Cardiac muscle cell (in vitro differentiated cells and primary cell): ENCODE measurements at regions not wholly inside any gene's neighbourhood (a gene's known extent, or its start where the extent isn't known, plus 50 kb on each side); places are given as distances from the start of the nearest gene placed in this dataset.

ENCODE experiments used
- DNase-seq, 2 donors: peaks; one replicate each; pipeline versions ENCODE4 v3.0.0 to v3.0.0-alpha.2; 2010 to 2017; ENCODE audit warnings: low read depth in 1 of 2, low spot score in 1 of 2
- H3K27ac ChIP-seq: fragments of 200-600 bp; sonication (generic); 2 replicates; pipeline ENCODE4 v1.5.1; 2016
- H3K27me3 ChIP-seq: fragments of 200-600 bp; sonication (generic); 2 replicates; pipeline ENCODE4 v1.6.0; 2016; ENCODE audit warnings: control low read depth
- H3K36me3 ChIP-seq: fragments of 200-600 bp; sonication (generic); 2 replicates; pipeline ENCODE4 v1.5.1; 2016; ENCODE audit warnings: control low read depth
- H3K4me1 ChIP-seq: fragments of 200-600 bp; sonication (generic); 2 replicates; pipeline ENCODE4 v1.8.1; 2017; ENCODE audit warnings: low read depth, mild to moderate bottlenecking, mixed run types
- H3K4me3 ChIP-seq: fragments of 200-600 bp; sonication (generic); 2 replicates; pipeline ENCODE4 v1.5.1; 2016; ENCODE audit warnings: mild to moderate bottlenecking
- H3K9me3 ChIP-seq: fragments of 200-600 bp; sonication (generic); 2 replicates; pipeline ENCODE4 v1.5.1; 2017; ENCODE audit warnings: low read depth, mild to moderate bottlenecking, control low read depth
- CTCF ChIP-seq: IDR thresholded peaks from 2 replicates; pipeline ENCODE4 v1.5.1; 2012; ENCODE audit warnings: low read depth, mild to moderate bottlenecking, low read length

GRCh38 chr7:106480616-106481031, 180.3 kb downstream of the CCDC71L start:
- no peaks in the 10 kb centered on the region for H3K27me3 ChIP-seq
- no peaks in the 10 kb centered on the region for H3K9me3 ChIP-seq
- H3K27ac ChIP-seq = no peak overlapping the region
- TF ChIP-seq CTCF = no peak
- H3K36me3 ChIP-seq = no peaks in the 10 kb centered on the region
- H3K4me1 ChIP-seq = peaks cover 9% of the 10 kb centered on the region
- H3K4me3 ChIP-seq = no peak overlapping the region
- peak in 1 of 2 donors; percentile 46 for DNase-seq

GRCh38 chr7:106480161-106480579, 180.8 kb downstream of the CCDC71L start:
- H3K27ac ChIP-seq = no peak overlapping the region
- peaks cover 7% of the 10 kb centered on the region for H3K4me1 ChIP-seq
- H3K4me3 ChIP-seq = no peak overlapping the region
- H3K27me3 ChIP-seq = no peaks in the 10 kb centered on the region
- no peak for DNase-seq
- no peaks in the 10 kb centered on the region for H3K36me3 ChIP-seq
- no peak for TF ChIP-seq CTCF
- no peaks in the 10 kb centered on the region for H3K9me3 ChIP-seq

- DNase-seq = no peak
- Histone ChIP-seq H3K27ac (no peak overlapping the region), H3K27me3 (no peaks in the 10 kb centered on the region), H3K4me3 (no peak overlapping the region), H3K4me1 (no peaks in the 10 kb centered on the region), H3K9me3 (no peaks in the 10 kb centered on the region), H3K36me3 (no peaks in the 10 kb centered on the region)
- no peak for TF ChIP-seq CTCF
Measured at GRCh38 chr7:106476751-106477150, 184.2 kb downstream of the CCDC71L start.

- Histone ChIP-seq H3K27me3 (no peaks in the 10 kb centered on the region), H3K27ac (no peak overlapping the region), H3K4me3 (no peak overlapping the region), H3K9me3 (no peaks in the 10 kb centered on the region), H3K4me1 (no peaks in the 10 kb centered on the region), H3K36me3 (no peaks in the 10 kb centered on the region)
- DNase-seq = no peak
- no peak for TF ChIP-seq CTCF
Measured at GRCh38 chr7:106472741-106473140, 188.0 kb upstream of the NAMPT start.

- no peak for DNase-seq
- H3K27ac ChIP-seq = no peak overlapping the region
- no peak for TF ChIP-seq CTCF
- H3K36me3 ChIP-seq = no peaks in the 10 kb centered on the region
- no peak overlapping the region for H3K4me3 ChIP-seq
- H3K27me3 ChIP-seq = no peaks in the 10 kb centered on the region
- H3K9me3 ChIP-seq = no peaks in the 10 kb centered on the region
- no peaks in the 10 kb centered on the region for H3K4me1 ChIP-seq
Measured at GRCh38 chr7:106471686-106472440, 187.1 kb upstream of the NAMPT start.
